GM23248 (cell line): ENCODE measurements at regions not wholly inside any gene's neighbourhood (a gene's known extent, or its start where the extent isn't known, plus 50 kb on each side); places are given as distances from the start of the nearest gene placed in this dataset.

Experiments
- EZH2 ChIP-seq: fragments of 200-600 bp; sonication (generic); IDR thresholded peaks from 2 replicates; pipeline ENCODE4 v1.6.1; 2018; ENCODE audit warnings: antibody characterized with exemption, mild to moderate bottlenecking; ENCODE audit not compliant: insufficient read depth, poor library complexity, severe bottlenecking
- EZH2phosphoT487 ChIP-seq: fragments of 200-600 bp; sonication (generic); IDR thresholded peaks from 2 replicates; pipeline ENCODE4 v1.6.1; 2018; ENCODE audit warnings: antibody characterized with exemption, moderate library complexity, mild to moderate bottlenecking, low read depth; ENCODE audit not compliant: insufficient read depth

GRCh38 chr9:86767373-86767772 is 179.9 kb downstream of the GAS1 start:
- TF ChIP-seq EZH2 (no peak), EZH2phosphoT487 (no peak)
